ENCODE measurements at regions not wholly inside any gene's neighbourhood (a gene's known extent, or its start where the extent isn't known, plus 50 kb on each side); places are given as distances from the start of the nearest gene placed in this dataset.
A peak's percentile ranks its signal among the peaks of the same experiment; 100 is the strongest.

GRCh38 chr3:30167541-30168011, 438.8 kb upstream of the TGFBR2 start:
- no peak for DNase-seq (ENCODE audit: low read depth, low spot score)

- no peak for DNase-seq (ENCODE audit: low read depth, low spot score)
Measured at GRCh38 chr3:30169487-30169886, 436.9 kb upstream of the TGFBR2 start.

GRCh38 chr3:30170681-30171438, 435.5 kb upstream of the TGFBR2 start:
- DNase-seq (ENCODE audit: low read depth, low spot score), result no peak

GRCh38 chr3:30174357-30174756, 432.0 kb upstream of the TGFBR2 start:
- no peak for DNase-seq (ENCODE audit: low read depth, low spot score)

GRCh38 chr3:30180310-30181177, 425.9 kb upstream of the TGFBR2 start:
- no peak for DNase-seq (ENCODE audit: low read depth, low spot score)

- DNase-seq (ENCODE audit: low read depth, low spot score), result no peak
Measured at GRCh38 chr3:30181178-30181465, 425.3 kb upstream of the TGFBR2 start.

- no peak for DNase-seq (ENCODE audit: low read depth, low spot score)
Measured at GRCh38 chr3:30181581-30181980, 424.8 kb upstream of the TGFBR2 start.

GRCh38 chr3:30183421-30183820, 423.0 kb upstream of the TGFBR2 start:
- no peak for DNase-seq (ENCODE audit: low read depth, low spot score)

- no peak for DNase-seq (ENCODE audit: low read depth, low spot score)
Measured at GRCh38 chr3:30184091-30184810, 422.1 kb upstream of the TGFBR2 start.

- DNase-seq (ENCODE audit: low read depth, low spot score), result no peak
Measured at GRCh38 chr3:30185872-30186271, 420.5 kb upstream of the TGFBR2 start.

GRCh38 chr3:30186741-30187219, 419.6 kb upstream of the TGFBR2 start:
- DNase-seq (ENCODE audit: low read depth, low spot score), result no peak

- no peak for DNase-seq (ENCODE audit: low read depth, low spot score)
Measured at GRCh38 chr3:30187366-30187765, 419.0 kb upstream of the TGFBR2 start.

GRCh38 chr3:30188713-30189112, 417.7 kb upstream of the TGFBR2 start:
- no peak for DNase-seq (ENCODE audit: low read depth, low spot score)

- DNase-seq (ENCODE audit: low read depth, low spot score), result no peak
Measured at GRCh38 chr3:30189900-30190299, 416.5 kb upstream of the TGFBR2 start.

- DNase-seq (ENCODE audit: low read depth, low spot score), result no peak
Measured at GRCh38 chr3:30193625-30194044, 412.8 kb upstream of the TGFBR2 start.

GRCh38 chr3:30195352-30195751, 411.0 kb upstream of the TGFBR2 start:
- no peak for DNase-seq (ENCODE audit: low read depth, low spot score)

GRCh38 chr3:30198162-30198561, 408.2 kb upstream of the TGFBR2 start:
- DNase-seq (ENCODE audit: low read depth, low spot score), result no peak

GRCh38 chr3:30199096-30199759, 407.2 kb upstream of the TGFBR2 start:
- peak; percentile 39 for DNase-seq (ENCODE audit: low read depth, low spot score)

GRCh38 chr3:30199855-30200254, 406.5 kb upstream of the TGFBR2 start:
- no peak for DNase-seq (ENCODE audit: low read depth, low spot score)

- DNase-seq (ENCODE audit: low read depth, low spot score), result no peak
Measured at GRCh38 chr3:30201715-30202114, 404.7 kb upstream of the TGFBR2 start.

GRCh38 chr3:30203301-30203700, 403.1 kb upstream of the TGFBR2 start:
- DNase-seq (ENCODE audit: low read depth, low spot score), result no peak

GRCh38 chr3:30204126-30204525, 402.3 kb upstream of the TGFBR2 start:
- DNase-seq (ENCODE audit: low read depth, low spot score), result no peak
